MG63 (cell line): ENCODE measurements at regions not wholly inside any gene's neighbourhood (a gene's known extent, or its start where the extent isn't known, plus 50 kb on each side); places are given as distances from the start of the nearest gene placed in this dataset.
"Not testable (repeated sequence)": the region's sequence is repeated elsewhere in the genome, so short reads cannot be mapped to it uniquely, and the experiment has no call there.

Experiments used
- DNase-seq: peaks from one replicate; pipeline ENCODE4 v3.0.0-alpha.2; 2020
- H3K27me3 ChIP-seq: fragments of 250-450 bp; sonication (Bioruptor Pico); 2 replicates; pipeline ENCODE4 v1.5.1; 2020; ENCODE audit warnings: mild to moderate bottlenecking, moderate library complexity
- H3K36me3 ChIP-seq: fragments of 250-450 bp; sonication (Bioruptor Pico); 2 replicates; pipeline ENCODE4 v1.5.1; 2020; ENCODE audit warnings: mild to moderate bottlenecking, moderate library complexity
- H3K4me3 ChIP-seq: fragments of 250-450 bp; sonication (Bioruptor Pico); 2 replicates; pipeline ENCODE4 v1.5.1; 2020; ENCODE audit warnings: mild to moderate bottlenecking, moderate library complexity
- H3K9me3 ChIP-seq: fragments of 250-450 bp; sonication (Bioruptor Pico); 2 replicates; pipeline ENCODE4 v1.5.1; 2020; ENCODE audit warnings: mild to moderate bottlenecking, moderate library complexity

DNA sequence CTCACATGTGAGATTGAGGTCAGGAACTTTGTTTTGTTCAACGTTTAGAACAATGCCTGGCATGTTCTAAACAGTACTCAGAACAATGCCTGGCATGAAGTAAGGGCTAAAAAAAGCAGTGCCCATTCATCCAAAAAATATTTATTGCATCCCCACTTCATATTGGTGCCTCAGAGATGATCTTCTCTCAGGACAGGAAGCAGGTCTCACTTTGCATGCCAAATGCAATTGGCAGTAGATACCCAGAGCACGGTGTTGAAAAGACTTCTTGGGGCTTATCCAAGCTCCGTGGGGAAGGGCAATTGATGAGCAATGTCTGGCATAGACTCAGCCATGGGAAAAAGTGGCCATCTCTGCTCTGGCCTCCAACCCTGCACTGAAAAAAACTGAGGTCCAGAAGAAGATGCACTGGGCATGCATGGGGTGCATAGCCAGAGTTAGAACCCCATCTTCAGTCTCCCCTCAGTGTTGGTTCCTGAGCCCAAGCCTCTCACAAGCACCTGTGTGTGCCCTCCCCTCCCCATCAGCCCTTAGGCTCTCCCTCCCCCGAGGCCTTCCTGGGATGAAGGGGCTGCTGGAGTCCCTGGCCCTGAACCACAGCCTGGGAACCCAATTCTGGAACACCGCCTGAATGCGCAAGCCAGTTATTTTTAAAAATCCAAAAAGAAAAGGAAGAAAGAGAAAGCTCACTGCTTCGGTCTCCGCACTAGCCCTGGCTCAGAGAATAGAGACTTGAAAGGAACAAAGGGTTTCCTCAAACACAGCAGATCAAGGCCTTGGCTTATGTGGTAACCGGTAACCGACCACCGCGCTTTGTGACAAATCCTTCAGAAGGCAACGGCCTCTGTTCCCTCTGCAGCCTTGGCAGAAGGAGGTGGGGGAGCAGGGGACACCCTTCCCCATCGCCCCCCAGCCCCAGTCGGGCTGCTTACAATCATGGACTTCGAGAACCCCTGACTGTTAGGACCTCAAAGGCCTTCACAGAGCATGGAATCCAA lies 78.5 kb upstream of the SIRPA start:
- Histone ChIP-seq H3K27me3 (no peaks in the 10 kb centered on the region), H3K4me3 (no peak overlapping the region), H3K36me3 (no peaks in the 10 kb centered on the region), H3K9me3 (no peaks in the 10 kb centered on the region)
- DNase-seq: peak; percentile 88

DNA sequence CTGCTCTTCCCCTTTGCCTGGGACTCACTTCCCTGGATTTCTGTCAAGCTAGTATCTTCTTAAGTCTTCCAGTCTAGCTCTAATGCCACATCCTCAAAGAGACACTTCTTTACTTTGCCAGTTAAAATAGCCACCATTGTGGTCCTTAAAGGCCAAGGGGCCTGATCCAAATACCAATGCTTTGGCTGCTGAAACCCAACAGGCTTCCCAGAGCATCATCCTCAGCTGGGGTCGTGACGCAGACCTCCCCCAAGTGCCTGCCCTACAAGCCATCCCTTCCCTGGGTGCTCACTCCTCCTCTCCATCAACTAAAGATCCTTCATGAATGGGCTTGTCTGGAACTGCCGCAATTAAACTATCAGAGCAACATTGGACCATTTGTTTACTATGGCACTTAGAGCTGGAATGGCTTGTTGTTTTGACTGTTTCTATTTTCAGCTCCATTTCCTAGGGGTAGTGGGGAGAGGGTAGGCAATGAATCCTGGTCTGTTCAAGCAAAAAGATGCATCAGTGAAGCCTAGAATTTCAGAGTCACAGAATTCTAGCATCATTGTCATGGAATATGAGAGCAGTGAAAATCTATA lies 79.6 kb upstream of the SIRPA start:
- Histone ChIP-seq H3K27me3 (no peaks in the 10 kb centered on the region), H3K9me3 (no peaks in the 10 kb centered on the region), H3K4me3 (no peak overlapping the region), H3K36me3 (no peaks in the 10 kb centered on the region)
- DNase-seq: no peak

DNA sequence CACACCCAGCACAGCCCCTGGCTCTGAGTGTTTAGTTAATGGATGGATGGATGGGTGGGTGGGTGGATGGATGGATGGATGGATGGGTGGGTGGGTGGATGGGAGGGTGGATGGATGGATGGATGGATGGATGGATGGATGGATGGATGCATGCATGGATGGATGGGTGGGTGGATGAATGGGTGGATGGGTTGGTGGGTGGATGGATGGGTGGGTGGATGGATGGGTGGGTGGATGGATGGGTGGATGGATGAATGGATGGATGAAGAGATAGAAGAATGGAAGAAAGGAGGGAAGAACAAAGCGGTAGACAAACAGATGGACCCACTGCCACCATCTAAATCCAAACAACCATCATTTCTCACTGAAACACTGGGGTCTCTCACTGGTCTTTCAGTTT lies 80.3 kb upstream of the SIRPA start:
- not testable (repeated sequence) for H3K9me3 ChIP-seq, H3K36me3 ChIP-seq, H3K27me3 ChIP-seq, DNase-seq, H3K4me3 ChIP-seq

DNA sequence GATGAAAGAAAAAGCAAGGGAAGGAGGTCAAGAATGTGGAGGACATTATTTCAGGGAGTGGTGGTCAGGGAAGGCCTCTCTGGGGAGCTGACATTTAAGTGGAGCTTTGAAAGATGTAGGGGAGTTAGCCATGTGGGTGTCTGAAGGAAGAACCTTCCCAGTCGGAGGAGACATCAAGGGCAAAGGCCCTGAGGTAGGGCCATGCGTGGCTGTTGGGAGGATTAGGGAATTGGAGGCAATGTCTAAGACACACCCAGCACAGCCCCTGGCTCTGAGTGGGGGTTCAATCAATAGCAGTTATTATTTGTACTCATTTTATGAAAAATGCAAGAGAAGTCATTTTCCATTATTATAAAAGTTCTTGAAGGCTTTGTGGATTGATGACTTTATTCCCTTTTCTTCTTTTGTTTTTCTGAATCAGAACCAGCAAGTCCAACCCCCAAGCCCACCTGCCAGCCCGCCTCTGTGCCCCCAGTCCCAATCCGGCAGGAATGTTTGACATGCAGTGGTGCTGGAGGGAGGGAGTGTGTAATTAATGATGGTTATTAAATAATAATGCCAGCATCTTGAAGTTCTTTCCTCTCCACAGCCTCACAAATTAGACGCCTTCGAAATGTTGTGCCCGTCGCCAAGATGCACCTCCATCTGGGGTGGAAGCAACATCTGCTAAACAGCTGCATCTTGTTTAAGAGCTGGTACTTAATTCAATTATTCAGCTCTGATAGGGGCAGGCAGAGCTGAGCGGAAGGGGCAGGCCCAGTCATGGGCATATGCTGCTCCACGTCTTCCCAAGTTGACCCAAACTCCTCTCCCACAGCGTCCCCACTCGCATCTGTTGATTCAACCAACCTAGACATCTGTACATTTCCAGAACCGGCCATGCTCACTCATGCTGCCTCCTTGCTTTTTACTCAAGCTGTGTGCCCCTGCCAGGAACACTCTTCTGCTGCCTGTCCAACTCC lies 81.3 kb upstream of the SIRPA start:
- Histone ChIP-seq H3K27me3 (no peaks in the 10 kb centered on the region), H3K9me3 (no peaks in the 10 kb centered on the region), H3K4me3 (no peak overlapping the region), H3K36me3 (no peaks in the 10 kb centered on the region)
- no peak for DNase-seq

DNA sequence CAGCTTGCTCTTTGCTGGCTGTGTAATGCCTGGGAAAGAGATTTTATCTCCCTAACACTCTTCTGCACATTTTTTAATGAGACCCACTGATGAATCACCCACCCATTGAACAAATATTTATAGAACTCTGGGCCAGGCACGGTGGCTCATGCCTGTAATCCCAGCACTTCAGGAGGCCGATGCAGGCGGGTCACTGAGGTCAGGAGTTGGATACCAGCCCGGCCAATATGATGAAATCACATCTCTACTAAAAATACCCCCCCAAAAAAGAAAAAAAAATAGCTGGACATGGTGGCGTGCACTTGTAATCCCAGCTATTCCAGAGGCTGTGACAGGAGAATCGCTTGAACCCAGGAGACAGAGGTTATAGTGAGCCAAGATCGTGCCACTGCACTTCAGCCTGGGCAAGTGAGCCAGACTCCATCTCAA lies 82.1 kb upstream of the SIRPA start:
- Histone ChIP-seq H3K27me3 (no peaks in the 10 kb centered on the region), H3K36me3 (no peaks in the 10 kb centered on the region), H3K9me3 (no peaks in the 10 kb centered on the region), H3K4me3 (no peak overlapping the region)
- peak; percentile 88 for DNase-seq

DNA sequence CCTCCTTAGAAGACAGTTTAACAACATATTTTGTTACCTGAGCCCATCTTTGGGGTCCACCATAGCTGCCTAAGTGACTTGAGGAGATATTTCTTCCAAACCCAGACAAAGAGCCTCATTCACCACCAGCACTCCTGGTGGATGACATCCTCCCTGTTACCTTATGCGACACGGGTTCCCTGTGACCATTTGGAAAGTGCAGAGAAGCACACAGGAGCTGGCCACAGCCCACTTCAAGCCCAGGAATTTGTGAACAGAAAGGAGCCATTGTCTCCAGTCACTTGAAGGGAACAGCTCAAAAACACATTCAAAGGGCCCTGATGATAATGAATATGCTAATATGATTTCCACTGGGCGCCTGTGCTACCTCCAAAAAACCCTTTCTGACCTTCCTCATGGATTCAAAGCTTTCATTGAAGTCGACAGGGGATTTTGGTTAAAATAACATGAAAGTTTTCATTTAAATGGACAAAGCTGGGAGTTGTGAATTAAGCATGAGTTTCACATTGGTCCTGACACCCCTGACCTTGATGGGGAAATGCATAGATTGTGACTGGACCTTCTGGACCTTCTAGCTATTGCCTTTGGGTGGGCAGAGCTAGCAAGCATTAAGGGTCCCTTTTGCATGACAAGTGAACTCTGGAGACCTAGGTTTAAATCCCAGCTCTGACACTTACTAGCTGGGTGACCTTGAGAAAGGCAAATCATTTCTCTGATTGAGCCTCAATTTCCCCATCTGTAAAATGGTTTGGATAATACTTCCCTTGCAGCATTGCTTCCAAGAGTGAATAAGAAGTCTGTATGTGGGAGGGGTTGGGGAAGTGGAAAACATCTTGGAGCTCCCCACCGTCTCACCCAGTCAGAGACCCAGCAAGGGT lies 83.3 kb upstream of the SIRPA start:
- no peaks in the 10 kb centered on the region for H3K9me3 ChIP-seq
- H3K27me3 ChIP-seq: no peaks in the 10 kb centered on the region
- no peaks in the 10 kb centered on the region for H3K36me3 ChIP-seq
- no peak for DNase-seq
- no peak overlapping the region for H3K4me3 ChIP-seq

DNA sequence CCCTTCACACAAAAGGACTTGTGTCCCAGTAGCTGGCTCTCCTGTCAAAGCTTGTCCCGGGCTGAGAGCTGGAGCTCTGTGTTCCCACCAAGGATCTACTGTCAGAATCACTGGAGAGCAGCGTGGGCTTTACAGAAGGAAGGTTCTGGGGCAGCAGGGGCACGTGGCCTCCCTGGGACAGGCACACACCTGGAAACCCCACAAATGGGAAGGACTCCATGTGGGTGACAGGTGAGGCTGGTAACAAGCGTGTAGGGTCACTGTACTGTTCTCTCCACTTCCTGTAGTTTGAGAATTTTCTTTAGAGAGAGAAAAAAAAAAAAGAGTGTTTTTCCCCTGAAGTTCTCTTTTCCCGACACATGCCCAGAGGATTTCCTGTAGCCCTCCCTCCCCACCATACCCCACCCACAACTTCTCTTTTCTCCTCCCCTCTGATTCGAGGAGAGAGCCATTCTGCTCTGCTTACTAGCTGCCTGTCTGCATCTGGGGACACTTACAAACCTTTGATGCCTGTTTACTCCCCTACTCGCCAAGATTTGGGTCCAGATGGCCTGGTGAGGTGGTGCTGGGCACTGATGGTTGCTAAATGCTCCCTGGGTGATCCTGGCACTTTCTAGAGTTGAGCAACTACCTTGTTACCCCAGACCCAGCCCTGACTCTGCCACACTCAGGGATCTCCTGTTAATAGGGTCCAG lies 84.1 kb upstream of the SIRPA start:
- Histone ChIP-seq H3K27me3 (no peaks in the 10 kb centered on the region), H3K9me3 (no peaks in the 10 kb centered on the region), H3K36me3 (no peaks in the 10 kb centered on the region), H3K4me3 (no peak overlapping the region)
- DNase-seq: peak; percentile 50

DNA sequence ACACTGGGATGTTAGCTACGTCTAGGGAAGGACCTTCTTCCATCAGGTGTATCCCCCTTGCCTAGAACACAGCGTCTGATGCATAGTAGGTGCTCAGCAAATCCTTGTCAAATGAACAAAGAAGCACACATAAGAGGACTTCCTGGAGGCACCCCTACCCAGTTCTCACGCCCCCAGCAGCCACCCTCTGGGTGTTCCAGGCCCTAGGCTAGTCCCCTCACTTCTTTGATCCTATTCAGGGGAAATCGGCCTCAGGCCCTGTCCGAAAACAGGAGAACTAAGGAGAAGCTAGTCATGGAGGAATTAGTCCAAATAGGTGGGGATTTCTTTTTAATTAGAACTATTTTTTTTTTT lies 84.7 kb upstream of the SIRPA start:
- H3K27me3 ChIP-seq: no peaks in the 10 kb centered on the region
- no peaks in the 10 kb centered on the region for H3K9me3 ChIP-seq
- no peak overlapping the region for H3K4me3 ChIP-seq
- DNase-seq: no peak
- no peaks in the 10 kb centered on the region for H3K36me3 ChIP-seq

DNA sequence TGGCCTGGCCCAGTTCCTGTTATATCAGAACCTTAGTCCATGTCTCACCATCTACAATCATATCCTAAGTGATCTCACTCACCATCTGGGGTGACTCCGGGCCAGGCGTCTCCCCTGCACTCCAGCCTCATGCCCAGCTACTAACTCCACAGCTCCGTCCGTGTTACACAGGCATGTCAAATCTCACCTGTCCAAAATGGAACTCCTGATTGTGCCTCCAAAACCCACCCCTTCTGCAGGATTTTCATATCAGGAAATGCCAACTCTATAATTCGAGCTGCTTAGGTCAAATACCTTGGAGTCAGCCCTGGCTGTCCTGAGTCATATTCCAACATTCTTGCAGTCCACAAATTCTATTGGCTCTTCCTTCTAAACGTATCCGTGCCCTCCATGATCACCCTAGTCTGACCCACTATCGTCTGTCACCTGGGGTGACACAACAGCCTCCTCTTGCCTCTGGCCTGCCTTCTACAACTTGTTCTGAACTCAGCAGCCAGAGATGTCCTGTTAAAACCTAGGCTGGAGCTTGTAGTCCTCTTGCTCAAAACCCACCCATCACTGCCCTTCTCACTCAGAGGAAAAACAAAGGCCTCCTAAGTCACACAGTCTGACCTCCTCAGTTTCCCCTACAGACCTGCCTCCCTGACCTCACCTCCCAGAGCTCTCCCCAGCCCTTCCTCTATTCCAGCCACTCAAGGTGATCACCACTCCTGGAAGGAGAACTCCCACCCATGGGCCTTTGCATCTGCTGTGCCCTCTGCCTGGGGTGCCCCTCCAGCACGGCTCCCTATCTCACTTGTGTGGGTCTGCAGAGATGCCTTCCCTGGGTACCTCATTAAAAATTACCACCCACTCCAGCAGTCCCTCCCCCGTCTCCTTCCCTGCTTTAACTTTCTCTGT lies 85.3 kb upstream of the SIRPA start:
- peak; percentile 35 for DNase-seq
- Histone ChIP-seq H3K9me3 (no peaks in the 10 kb centered on the region), H3K27me3 (no peaks in the 10 kb centered on the region), H3K36me3 (no peaks in the 10 kb centered on the region), H3K4me3 (no peak overlapping the region)

DNA sequence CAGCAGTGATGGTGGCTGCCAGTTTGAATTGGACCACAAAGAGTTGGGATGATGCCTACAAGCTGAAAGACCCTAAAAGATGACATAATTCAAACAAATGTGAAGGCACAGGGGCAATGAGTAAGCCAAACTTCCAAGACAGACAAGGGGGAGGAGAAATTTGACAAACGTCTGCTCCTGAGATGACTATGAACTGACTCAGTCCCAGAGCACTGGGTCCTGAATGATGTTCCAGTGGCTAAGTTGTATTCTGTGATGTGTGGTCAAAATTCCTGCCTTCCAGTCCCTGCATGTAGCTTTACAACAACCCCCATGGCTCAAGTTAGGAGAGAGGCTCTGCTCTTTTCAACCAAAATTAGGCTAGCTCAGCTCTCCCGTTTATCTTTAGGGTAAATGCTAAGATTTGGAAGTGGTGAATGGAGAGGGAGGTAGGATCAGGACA lies 86.1 kb upstream of the SIRPA start:
- H3K9me3 ChIP-seq: no peaks in the 10 kb centered on the region
- no peak overlapping the region for H3K4me3 ChIP-seq
- H3K36me3 ChIP-seq: no peaks in the 10 kb centered on the region
- no peaks in the 10 kb centered on the region for H3K27me3 ChIP-seq
- DNase-seq: peak; percentile 60

DNA sequence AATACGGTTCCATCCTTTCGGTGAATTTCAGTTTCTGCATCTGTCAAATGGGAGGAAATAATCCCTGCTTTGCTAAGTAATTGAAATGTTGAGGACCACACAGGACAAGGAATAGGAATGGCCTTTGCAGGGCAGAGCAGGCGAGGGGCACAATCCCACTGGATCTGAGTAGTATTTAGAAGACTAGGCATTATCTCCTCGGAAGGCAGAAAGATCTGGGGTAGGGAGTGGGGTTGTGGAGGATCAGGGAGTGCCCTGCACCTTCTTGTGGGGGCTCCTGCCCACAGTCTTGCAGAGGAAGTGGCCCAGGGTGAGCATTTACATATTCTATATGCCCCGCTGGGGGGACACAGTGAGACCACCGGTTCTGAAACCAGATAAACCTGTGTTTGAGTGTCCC lies 87.1 kb upstream of the SIRPA start:
- H3K27me3 ChIP-seq: no peaks in the 10 kb centered on the region
- DNase-seq: no peak
- H3K4me3 ChIP-seq: no peak overlapping the region
- no peaks in the 10 kb centered on the region for H3K36me3 ChIP-seq
- H3K9me3 ChIP-seq: no peaks in the 10 kb centered on the region

DNA sequence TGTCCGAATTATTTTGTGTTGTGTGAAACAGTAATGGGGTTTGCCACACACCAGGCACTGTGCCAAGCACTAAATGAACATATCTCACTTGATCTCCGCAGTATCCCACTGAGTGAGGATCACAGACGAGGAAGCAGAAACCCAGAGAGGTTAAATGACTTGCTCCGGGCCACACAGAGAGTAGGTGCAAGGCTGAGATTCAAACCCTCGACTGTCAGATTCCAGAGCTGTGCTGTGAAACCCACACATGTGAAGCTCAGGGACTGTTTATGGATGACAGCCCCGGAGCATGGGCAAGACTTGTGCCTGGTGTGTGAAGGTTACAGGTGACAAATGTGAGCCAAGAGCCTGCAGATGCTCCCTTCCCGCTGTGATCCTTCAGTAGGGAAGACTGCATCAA lies 87.8 kb upstream of the SIRPA start:
- Histone ChIP-seq H3K9me3 (no peaks in the 10 kb centered on the region), H3K4me3 (no peak overlapping the region), H3K36me3 (no peaks in the 10 kb centered on the region), H3K27me3 (no peaks in the 10 kb centered on the region)
- DNase-seq: no peak

DNA sequence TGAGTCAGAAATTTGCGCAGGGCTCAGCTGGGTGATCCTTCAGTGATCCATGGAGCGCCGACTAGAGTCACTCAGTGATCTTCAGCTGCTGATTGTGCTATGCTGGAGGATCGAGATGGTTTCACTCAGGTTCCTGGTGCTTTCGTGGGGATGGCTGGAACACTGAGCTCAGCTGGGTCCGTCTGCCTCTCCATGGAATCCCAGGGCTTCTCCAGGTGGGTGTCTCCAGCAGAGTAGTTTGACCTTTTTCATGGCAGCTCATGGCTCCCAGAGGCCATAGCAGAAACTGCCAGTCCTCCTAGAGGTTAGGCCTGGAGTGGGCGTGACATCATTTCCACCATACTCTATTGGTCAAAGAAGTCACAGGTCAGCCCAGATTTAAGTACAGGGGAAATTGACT lies 88.8 kb upstream of the SIRPA start:
- DNase-seq: no peak
- no peaks in the 10 kb centered on the region for H3K9me3 ChIP-seq
- H3K27me3 ChIP-seq: no peaks in the 10 kb centered on the region
- H3K36me3 ChIP-seq: no peaks in the 10 kb centered on the region
- H3K4me3 ChIP-seq: no peak overlapping the region

DNA sequence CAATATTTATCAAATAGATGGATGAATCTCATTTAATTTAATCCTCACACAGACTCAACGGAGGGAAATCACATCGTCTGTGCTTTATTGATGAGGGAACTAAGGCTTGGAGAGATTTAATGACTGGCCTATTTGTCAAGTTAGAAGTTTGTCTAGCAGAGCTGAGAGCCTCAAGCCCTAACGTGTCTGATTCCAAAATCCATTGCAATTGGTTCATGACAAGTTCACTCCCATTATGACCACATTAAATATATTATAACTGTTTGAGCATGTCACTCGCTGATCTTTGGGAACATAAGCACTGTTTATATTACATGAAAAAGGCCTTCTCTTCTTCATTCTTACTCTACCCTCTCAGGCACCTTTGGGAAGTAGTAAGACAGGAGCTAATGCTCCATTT lies 89.4 kb upstream of the SIRPA start:
- no peak for DNase-seq
- Histone ChIP-seq H3K4me3 (no peak overlapping the region), H3K36me3 (no peaks in the 10 kb centered on the region), H3K9me3 (no peaks in the 10 kb centered on the region), H3K27me3 (no peaks in the 10 kb centered on the region)

DNA sequence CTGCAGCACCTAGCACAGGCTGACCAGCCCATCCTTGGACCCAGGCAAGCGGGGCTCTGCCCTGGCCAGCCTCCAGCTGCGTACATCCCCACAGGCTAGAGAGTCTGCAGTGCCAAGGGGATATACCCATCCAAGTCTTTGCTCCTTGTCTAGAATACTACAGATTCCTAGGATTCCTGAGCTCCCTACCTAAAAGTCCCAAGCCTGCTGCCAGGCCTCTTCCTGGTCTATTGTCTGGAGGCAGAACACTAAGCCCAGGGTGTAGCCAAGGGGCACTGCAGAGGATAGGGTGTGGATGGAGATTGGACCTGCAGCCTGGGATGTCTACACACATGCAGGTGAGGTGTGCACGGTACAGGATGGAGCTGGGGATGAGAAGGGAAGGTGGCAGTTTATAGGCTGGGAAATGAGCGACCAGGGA lies 90.0 kb upstream of the SIRPA start:
- no peaks in the 10 kb centered on the region for H3K27me3 ChIP-seq
- DNase-seq: no peak

More for the DNA sequence above, 90.0 kb upstream of the SIRPA start:
- H3K36me3 ChIP-seq: no peaks in the 10 kb centered on the region
- H3K9me3 ChIP-seq: no peaks in the 10 kb centered on the region
- no peak overlapping the region for H3K4me3 ChIP-seq
